ENCODE measurements at regions not wholly inside any gene's neighbourhood (a gene's known extent, or its start where the extent isn't known, plus 50 kb on each side); places are given as distances from the start of the nearest gene placed in this dataset.
"Not testable (repeated sequence)": the region's sequence is repeated elsewhere in the genome, so short reads cannot be mapped to it uniquely, and the experiment has no call there.

GRCh38 chr5:124523897-124524296, 222.5 kb downstream of the ZNF608 start:
- no peak overlapping the region for H3K4me3 Mint-ChIP-seq
- peaks cover 2% of the 10 kb centered on the region for H3K27me3 Mint-ChIP-seq
- H3K4me1 Mint-ChIP-seq (ENCODE audit: low read depth), result no peaks in the 10 kb centered on the region
- H3K9me3 Mint-ChIP-seq (ENCODE audit: low read depth), result peaks cover 4% of the 10 kb centered on the region
- no peaks in the 10 kb centered on the region for H3K36me3 Mint-ChIP-seq
- H3K27ac Mint-ChIP-seq, result no peak overlapping the region

DNA sequence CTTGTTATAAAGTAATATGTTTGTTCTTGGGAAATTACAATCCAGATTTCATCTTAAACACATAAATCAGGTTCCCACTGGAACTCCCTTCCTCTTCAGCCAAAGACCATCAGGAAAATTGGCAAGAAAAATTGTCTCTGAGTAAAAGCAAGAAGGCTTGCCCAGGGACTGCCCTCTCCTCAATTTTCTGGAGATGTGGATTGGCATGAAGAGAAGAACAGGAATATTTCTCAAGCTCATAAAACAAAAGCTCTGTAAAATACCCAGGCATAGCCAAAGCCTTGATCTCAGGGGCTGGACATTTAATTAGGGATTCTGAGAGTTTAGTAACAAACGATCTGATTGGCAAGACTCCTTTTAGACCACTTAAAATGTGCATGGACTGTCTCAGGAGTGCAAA, 223.4 kb downstream of the ZNF608 start:
- Mint-ChIP-seq H3K4me1 (ENCODE audit: low read depth) (no peaks in the 10 kb centered on the region), H3K4me3 (no peak overlapping the region), H3K27me3 (peaks cover 2% of the 10 kb centered on the region), H3K27ac (no peak overlapping the region), H3K36me3 (no peaks in the 10 kb centered on the region), H3K9me3 (ENCODE audit: low read depth) (peaks cover 1% of the 10 kb centered on the region)

GRCh38 chr5:124521461-124522230, 224.8 kb downstream of the ZNF608 start:
- H3K27me3 Mint-ChIP-seq, result peaks cover 2% of the 10 kb centered on the region

DNA sequence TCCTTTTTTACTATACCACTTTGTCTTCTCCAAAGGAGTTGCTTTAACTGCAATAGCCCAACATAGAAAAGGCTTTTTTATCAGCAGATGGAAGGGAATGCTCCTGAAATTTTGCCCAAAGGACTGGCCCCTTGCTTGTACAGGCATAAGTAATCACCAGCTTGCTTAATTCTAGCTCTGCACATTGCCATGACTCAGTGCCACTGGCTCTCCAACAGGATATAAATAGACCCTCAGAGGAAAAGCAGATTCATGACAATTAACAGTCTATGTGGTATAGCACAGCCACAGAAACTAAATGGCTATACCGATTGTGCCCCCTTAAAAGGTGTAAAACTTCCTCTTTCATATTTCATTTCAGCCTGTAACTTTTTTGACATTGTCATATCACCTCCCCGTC, 227.0 kb downstream of the ZNF608 start:
- H3K27ac Mint-ChIP-seq, result no peak overlapping the region
- H3K36me3 Mint-ChIP-seq, result no peaks in the 10 kb centered on the region
- H3K27me3 Mint-ChIP-seq, result peaks cover 2% of the 10 kb centered on the region
- no peak overlapping the region for H3K4me3 Mint-ChIP-seq
- H3K4me1 Mint-ChIP-seq (ENCODE audit: low read depth), result no peaks in the 10 kb centered on the region
- no peaks in the 10 kb centered on the region for H3K9me3 Mint-ChIP-seq (ENCODE audit: low read depth)

More at GRCh38 chr5:124521461-124522230, 224.8 kb downstream of the ZNF608 start:
- no peaks in the 10 kb centered on the region for H3K36me3 Mint-ChIP-seq
- H3K4me3 Mint-ChIP-seq, result no peak overlapping the region
- H3K9me3 Mint-ChIP-seq (ENCODE audit: low read depth), result no peaks in the 10 kb centered on the region
- H3K27ac Mint-ChIP-seq, result no peak overlapping the region
- no peaks in the 10 kb centered on the region for H3K4me1 Mint-ChIP-seq (ENCODE audit: low read depth)

DNA sequence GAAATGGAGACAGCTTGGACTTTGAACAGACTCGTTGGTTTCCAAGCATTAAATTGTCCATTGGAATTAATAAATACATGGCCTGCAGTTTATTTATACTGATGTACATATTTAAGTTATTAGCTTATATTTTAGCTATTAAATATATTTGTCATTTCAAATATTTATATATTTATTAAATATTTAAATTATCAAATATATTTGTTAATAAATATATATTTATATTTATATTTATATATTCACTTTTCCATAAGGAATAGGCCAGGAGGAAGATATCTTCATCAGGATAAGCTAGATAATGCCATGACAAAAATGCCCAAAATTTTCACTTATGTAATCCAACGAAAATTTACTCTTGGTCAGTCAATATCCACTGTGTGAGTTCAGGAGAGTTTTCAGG, 229.9 kb downstream of the ZNF608 start:
- Mint-ChIP-seq H3K36me3 (no peaks in the 10 kb centered on the region), H3K27me3 (no peaks in the 10 kb centered on the region), H3K9me3 (ENCODE audit: low read depth) (no peaks in the 10 kb centered on the region), H3K27ac (no peak overlapping the region), H3K4me3 (no peak overlapping the region), H3K4me1 (ENCODE audit: low read depth) (no peaks in the 10 kb centered on the region)

DNA sequence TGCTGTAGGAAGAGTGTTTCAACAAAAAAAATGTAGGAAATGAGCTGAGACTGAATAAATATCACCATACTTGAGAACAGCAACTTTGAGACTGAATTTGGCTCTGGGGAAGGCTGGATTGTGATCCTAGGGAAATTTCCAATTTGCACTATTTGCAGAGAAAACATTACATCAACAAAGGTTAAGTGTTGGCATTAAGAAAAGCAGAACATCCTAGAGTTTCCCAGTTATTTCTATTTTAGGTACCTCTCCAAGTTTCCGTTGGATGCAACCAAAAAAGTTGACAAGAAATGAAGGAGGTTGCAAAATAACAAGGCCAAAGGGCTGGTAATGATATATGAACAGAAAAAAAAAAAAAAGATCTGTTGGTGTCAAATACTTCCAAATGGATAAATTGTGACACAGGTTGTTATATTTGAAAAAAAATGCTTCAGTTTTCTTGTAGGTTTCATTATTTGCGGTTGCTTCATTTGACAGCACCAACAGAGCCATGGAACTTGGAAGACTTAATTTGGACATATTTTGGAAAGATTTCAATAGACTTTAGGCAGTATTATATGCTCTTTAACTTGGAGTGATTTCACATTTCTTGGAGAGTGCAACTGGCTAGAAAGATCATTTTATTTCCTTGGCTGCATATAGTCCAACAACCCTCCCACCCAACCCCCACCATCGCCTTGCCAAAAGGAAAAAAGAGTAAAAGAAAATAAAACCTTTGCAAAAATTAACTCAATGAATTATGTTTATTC, 230.8 kb downstream of the ZNF608 start:
- H3K36me3 Mint-ChIP-seq, result no peaks in the 10 kb centered on the region
- H3K4me1 Mint-ChIP-seq (ENCODE audit: low read depth), result no peaks in the 10 kb centered on the region
- H3K9me3 Mint-ChIP-seq (ENCODE audit: low read depth), result no peaks in the 10 kb centered on the region
- no peak overlapping the region for H3K27ac Mint-ChIP-seq
- H3K4me3 Mint-ChIP-seq, result no peak overlapping the region
- no peaks in the 10 kb centered on the region for H3K27me3 Mint-ChIP-seq

DNA sequence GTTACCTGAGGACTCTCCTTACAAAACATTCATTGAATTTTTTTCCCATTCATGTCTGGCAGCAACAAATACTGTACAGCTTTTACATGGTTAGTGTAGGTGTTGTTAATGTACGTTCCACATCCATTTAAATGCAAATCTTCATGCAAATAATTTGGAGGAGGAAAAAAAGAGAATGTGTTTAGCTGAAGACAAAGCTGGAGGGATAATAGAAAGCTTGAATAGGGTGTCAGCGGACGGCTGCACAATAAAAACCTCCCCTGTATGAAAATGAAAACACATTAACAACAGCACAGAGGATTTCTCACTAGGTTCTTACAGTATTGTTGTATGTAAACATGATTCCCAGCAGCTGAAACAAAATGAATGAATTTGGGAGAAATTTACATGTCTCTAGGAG, 231.5 kb downstream of the ZNF608 start:
- H3K4me3 Mint-ChIP-seq, result no peak overlapping the region
- H3K9me3 Mint-ChIP-seq (ENCODE audit: low read depth), result no peaks in the 10 kb centered on the region
- no peak overlapping the region for H3K27ac Mint-ChIP-seq
- no peaks in the 10 kb centered on the region for H3K4me1 Mint-ChIP-seq (ENCODE audit: low read depth)
- no peaks in the 10 kb centered on the region for H3K27me3 Mint-ChIP-seq
- no peaks in the 10 kb centered on the region for H3K36me3 Mint-ChIP-seq

DNA sequence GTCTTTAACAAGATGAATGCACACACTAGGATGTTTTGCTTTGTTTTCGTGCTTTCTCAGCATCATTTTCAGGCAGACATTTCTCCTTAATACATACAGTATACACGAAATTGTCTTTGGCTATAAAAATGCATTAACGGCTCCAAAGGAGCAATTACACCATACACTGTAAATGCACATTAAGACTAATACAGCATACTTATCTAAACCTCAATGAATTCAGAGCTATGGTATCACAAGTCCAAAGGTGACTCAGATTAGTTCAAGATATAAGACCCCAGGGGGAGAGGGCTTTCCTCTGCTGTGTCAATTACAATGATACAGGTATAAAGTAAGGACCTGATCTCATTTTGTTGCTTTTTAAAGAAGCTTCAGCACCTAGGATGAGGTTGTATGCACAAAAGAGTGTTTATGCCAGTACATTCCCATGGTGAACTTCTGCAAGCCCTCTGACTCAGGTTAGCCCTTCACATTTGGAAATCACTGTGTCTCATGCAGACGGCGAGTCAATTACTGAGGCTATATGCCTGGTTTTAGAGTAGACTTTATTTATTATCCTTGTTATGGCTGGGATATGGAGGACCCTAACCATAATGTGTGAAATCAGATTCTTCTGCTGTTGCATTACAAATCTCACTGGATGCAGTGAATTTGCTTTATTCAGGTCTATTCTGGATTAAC, 233.3 kb downstream of the ZNF608 start:
- Mint-ChIP-seq H3K4me3 (no peak overlapping the region), H3K4me1 (ENCODE audit: low read depth) (no peaks in the 10 kb centered on the region)

GRCh38 chr5:124512236-124512635, 234.2 kb downstream of the ZNF608 start:
- Mint-ChIP-seq H3K4me1 (ENCODE audit: low read depth) (no peaks in the 10 kb centered on the region), H3K36me3 (no peaks in the 10 kb centered on the region), H3K27me3 (no peaks in the 10 kb centered on the region), H3K4me3 (no peak overlapping the region), H3K9me3 (ENCODE audit: low read depth) (no peaks in the 10 kb centered on the region), H3K27ac (no peak overlapping the region)

More for the DNA sequence above, 233.3 kb downstream of the ZNF608 start:
- H3K9me3 Mint-ChIP-seq (ENCODE audit: low read depth), result no peaks in the 10 kb centered on the region
- H3K27me3 Mint-ChIP-seq, result no peaks in the 10 kb centered on the region
- no peaks in the 10 kb centered on the region for H3K36me3 Mint-ChIP-seq
- no peak overlapping the region for H3K27ac Mint-ChIP-seq

- Mint-ChIP-seq H3K9me3 (ENCODE audit: low read depth) (no peaks in the 10 kb centered on the region), H3K27me3 (no peaks in the 10 kb centered on the region), H3K36me3 (no peaks in the 10 kb centered on the region), H3K4me3 (no peak overlapping the region), H3K27ac (no peak overlapping the region), H3K4me1 (ENCODE audit: low read depth) (no peaks in the 10 kb centered on the region)
Observed at GRCh38 chr5:124511791-124512190, 234.6 kb downstream of the ZNF608 start.

DNA sequence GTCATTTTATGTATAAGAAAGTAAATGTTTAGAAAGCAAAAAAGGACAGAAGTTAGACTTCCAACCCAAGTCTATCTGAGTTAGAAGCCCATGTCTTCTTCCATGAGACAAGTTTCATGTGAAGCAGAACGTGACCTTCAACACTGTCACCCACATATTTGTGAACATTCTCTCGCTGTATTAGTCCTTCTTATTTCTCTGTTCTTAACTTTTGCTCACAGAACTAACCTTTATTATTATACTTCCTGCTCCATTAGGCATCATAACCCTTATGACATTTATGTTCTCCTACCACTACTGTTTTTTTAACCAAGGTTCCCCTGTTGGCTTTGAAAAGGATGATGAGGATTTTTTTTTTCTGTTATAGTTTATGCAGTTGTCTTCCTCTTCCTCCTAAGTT, 238.8 kb downstream of the ZNF608 start:
- Mint-ChIP-seq H3K36me3 (no peaks in the 10 kb centered on the region), H3K9me3 (ENCODE audit: low read depth) (no peaks in the 10 kb centered on the region)

DNA sequence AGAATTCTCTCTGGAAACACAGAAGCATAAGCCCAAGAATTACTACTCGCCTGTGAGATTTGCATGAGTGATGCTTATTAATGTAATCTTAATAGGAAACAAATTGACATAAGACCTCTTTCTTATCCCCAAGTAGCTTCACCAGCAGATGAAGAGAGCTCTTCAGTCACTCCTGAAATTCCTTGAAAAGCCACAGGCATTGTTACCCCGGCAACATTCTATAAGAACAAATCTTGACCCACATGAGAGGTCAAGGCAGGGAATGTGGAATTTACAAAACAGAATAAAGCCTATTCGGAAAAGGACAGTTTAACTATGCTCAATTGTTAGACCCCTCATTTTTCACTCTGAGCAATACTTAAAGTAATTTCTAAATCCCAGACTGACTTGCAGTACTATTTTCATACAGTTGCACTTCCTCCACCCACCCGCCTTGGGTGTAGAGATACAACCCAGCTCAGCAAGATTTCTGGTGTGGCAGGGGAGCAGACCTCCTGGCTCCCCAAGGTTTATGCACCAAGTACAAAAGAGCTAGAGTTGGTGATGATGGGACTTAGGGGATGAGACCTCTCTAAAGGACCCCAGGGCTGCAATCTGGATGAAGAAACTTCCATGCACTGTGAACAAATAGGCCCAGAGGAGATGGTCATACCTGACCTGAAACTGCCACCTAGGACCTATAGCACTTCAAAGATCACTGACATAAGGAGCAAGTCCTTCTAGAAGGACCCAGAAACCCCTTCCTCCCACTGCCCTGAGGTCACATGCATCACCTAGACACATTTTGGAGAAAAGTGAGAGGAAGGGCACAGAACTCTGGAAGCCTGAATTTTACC, 242.1 kb downstream of the ZNF608 start:
- no peak overlapping the region for H3K27ac Mint-ChIP-seq
- H3K4me3 Mint-ChIP-seq, result no peak overlapping the region
- no peaks in the 10 kb centered on the region for H3K36me3 Mint-ChIP-seq
- no peaks in the 10 kb centered on the region for H3K27me3 Mint-ChIP-seq
- H3K4me1 Mint-ChIP-seq (ENCODE audit: low read depth), result no peaks in the 10 kb centered on the region
- no peaks in the 10 kb centered on the region for H3K9me3 Mint-ChIP-seq (ENCODE audit: low read depth)

More for the DNA sequence above, 238.8 kb downstream of the ZNF608 start:
- no peak overlapping the region for H3K27ac Mint-ChIP-seq
- H3K4me3 Mint-ChIP-seq, result no peak overlapping the region
- H3K27me3 Mint-ChIP-seq, result no peaks in the 10 kb centered on the region
- no peaks in the 10 kb centered on the region for H3K4me1 Mint-ChIP-seq (ENCODE audit: low read depth)

DNA sequence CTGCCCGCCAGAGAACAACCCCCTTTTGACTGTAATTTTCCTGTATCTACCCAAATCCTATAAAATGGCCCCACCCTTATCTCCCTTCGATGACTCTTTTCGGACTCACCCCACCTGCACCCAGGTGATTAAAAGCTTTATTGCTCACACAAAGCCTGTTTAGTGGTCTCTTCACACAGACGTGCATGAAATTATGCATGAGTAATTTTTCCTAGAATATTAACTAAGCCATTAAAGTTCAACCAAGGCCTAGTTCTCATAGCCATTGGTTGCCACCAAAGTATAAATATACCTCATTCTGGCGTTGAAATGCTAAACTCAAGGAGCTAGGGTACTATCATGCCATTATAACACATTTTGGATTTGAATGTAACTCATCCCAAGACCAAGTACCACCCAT, 243.9 kb downstream of the ZNF608 start:
- Mint-ChIP-seq H3K27me3 (no peaks in the 10 kb centered on the region), H3K4me1 (ENCODE audit: low read depth) (no peaks in the 10 kb centered on the region), H3K4me3 (no peak overlapping the region), H3K27ac (no peak overlapping the region), H3K36me3 (no peaks in the 10 kb centered on the region), H3K9me3 (ENCODE audit: low read depth) (no peaks in the 10 kb centered on the region)

GRCh38 chr5:124499818-124500217, 246.6 kb downstream of the ZNF608 start:
- not testable (repeated sequence) for H3K36me3 Mint-ChIP-seq; H3K4me1 Mint-ChIP-seq (ENCODE audit: low read depth); H3K4me3 Mint-ChIP-seq; H3K9me3 Mint-ChIP-seq (ENCODE audit: low read depth); H3K27me3 Mint-ChIP-seq; H3K27ac Mint-ChIP-seq
